ENCODE measurements at regions not wholly inside any gene's neighbourhood (a gene's known extent, or its start where the extent isn't known, plus 50 kb on each side); places are given as distances from the start of the nearest gene placed in this dataset.
A peak's percentile ranks its signal among the peaks of the same experiment; 100 is the strongest.

- Histone ChIP-seq H3K9me3 (ENCODE audit: severe bottlenecking) (no peaks in the 10 kb centered on the region), H3K36me3 (ENCODE audit: low read depth) (no peaks in the 10 kb centered on the region), H3K27ac (ENCODE audit: poor library complexity, severe bottlenecking) (no peak overlapping the region), H3K27me3 (ENCODE audit: insufficient read depth, poor library complexity, severe bottlenecking) (peaks cover 82% of the 10 kb centered on the region), H3K4me1 (ENCODE audit: insufficient read depth, poor library complexity, severe bottlenecking) (no peaks in the 10 kb centered on the region), H3K4me3 (ENCODE audit: severe bottlenecking) (no peak overlapping the region)
- TF ChIP-seq CTCF (IDR thresholded peaks at IDR 0.05; ENCODE audit: poor library complexity, severe bottlenecking): no peak
- DNase-seq (ENCODE audit: low spot score) (peak; percentile 11), ATAC-seq (ENCODE audit: low read depth) (0 out of 3 replicates have a peak, but pooled peaks have one; percentile 29)
These were observed 221.5 kb downstream of the IRF8 start for GRCh38 chr16:86120201-86121192.

GRCh38 chr16:86121374-86122010 is 222.5 kb downstream of the IRF8 start:
- Histone ChIP-seq H3K9me3 (ENCODE audit: severe bottlenecking) (no peaks in the 10 kb centered on the region), H3K36me3 (ENCODE audit: low read depth) (no peaks in the 10 kb centered on the region), H3K4me1 (ENCODE audit: insufficient read depth, poor library complexity, severe bottlenecking) (no peaks in the 10 kb centered on the region), H3K4me3 (ENCODE audit: severe bottlenecking) (no peak overlapping the region), H3K27me3 (ENCODE audit: insufficient read depth, poor library complexity, severe bottlenecking) (peaks cover 81% of the 10 kb centered on the region), H3K27ac (ENCODE audit: poor library complexity, severe bottlenecking) (no peak overlapping the region)
- no peak for TF ChIP-seq CTCF (IDR thresholded peaks at IDR 0.05; ENCODE audit: poor library complexity, severe bottlenecking)
- ATAC-seq (ENCODE audit: low read depth): no peak
- no peak for DNase-seq (ENCODE audit: low spot score)

DNA sequence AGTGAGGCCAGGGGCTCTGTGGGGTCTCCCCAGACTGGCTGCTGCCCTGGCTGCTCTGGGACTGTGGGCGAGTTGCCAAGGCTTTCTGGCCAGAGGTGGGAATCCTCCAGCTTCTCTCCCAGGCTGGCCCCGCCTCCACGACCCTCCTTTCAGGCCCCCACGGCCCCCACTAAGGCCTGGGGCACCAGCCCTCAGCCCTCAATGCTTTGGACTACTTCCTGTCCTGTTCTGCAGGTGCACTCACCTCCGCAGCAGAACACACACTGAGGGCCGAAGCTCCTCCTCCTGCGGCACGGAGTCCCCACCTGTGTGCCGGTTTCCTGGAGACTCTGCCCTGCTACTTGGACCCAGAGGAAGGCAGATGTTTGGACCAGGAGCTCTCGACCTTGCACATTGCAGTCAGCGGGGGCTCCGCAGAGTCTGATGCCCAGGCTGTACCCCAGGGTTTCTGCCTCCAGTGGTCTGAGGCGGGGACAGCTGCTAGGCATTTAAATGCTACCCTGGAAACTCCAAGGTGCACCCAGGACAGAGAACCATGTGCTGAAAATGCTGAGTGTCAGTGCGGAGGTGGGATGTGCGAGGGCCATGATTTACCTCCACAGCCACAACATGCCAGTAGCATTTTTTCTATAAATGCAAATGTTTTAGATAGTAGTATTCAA is 223.8 kb downstream of the IRF8 start:
- H3K36me3 ChIP-seq (ENCODE audit: low read depth): no peaks in the 10 kb centered on the region
- ATAC-seq (ENCODE audit: low read depth) (no peak), DNase-seq (ENCODE audit: low spot score) (no peak)
- no peak overlapping the region for H3K4me3 ChIP-seq (ENCODE audit: severe bottlenecking)
- no peaks in the 10 kb centered on the region for H3K9me3 ChIP-seq (ENCODE audit: severe bottlenecking)
- H3K27ac ChIP-seq (ENCODE audit: poor library complexity, severe bottlenecking): no peak overlapping the region
- peaks cover 80% of the 10 kb centered on the region for H3K27me3 ChIP-seq (ENCODE audit: insufficient read depth, poor library complexity, severe bottlenecking)
- TF ChIP-seq CTCF (IDR thresholded peaks at IDR 0.05; ENCODE audit: poor library complexity, severe bottlenecking): no peak
- H3K4me1 ChIP-seq (ENCODE audit: insufficient read depth, poor library complexity, severe bottlenecking): no peaks in the 10 kb centered on the region

- Histone ChIP-seq H3K4me3 (ENCODE audit: severe bottlenecking) (no peak overlapping the region), H3K27ac (ENCODE audit: poor library complexity, severe bottlenecking) (no peak overlapping the region), H3K36me3 (ENCODE audit: low read depth) (no peaks in the 10 kb centered on the region), H3K27me3 (ENCODE audit: insufficient read depth, poor library complexity, severe bottlenecking) (peaks cover 74% of the 10 kb centered on the region), H3K9me3 (ENCODE audit: severe bottlenecking) (no peaks in the 10 kb centered on the region), H3K4me1 (ENCODE audit: insufficient read depth, poor library complexity, severe bottlenecking) (no peaks in the 10 kb centered on the region)
- ATAC-seq (ENCODE audit: low read depth) (no peak), DNase-seq (ENCODE audit: low spot score) (no peak)
- TF ChIP-seq CTCF (IDR thresholded peaks at IDR 0.05; ENCODE audit: poor library complexity, severe bottlenecking): no peak
These were observed 225.4 kb downstream of the IRF8 start for GRCh38 chr16:86124321-86124720.
